ENCODE measurements at regions not wholly inside any gene's neighbourhood (a gene's known extent, or its start where the extent isn't known, plus 50 kb on each side); places are given as distances from the start of the nearest gene placed in this dataset.

GRCh38 chr2:177056481-177056929 lies 156.1 kb upstream of the HNRNPA3 start:
- peak; percentile 17 for DNase-seq (ENCODE audit: low read depth, low spot score)

- no peak for DNase-seq (ENCODE audit: low read depth, low spot score)
These were observed 153.8 kb upstream of the HNRNPA3 start for GRCh38 chr2:177058747-177059146.

GRCh38 chr2:177059293-177059692 lies 153.3 kb upstream of the HNRNPA3 start:
- no peak for DNase-seq (ENCODE audit: low read depth, low spot score)

- DNase-seq (ENCODE audit: low read depth, low spot score) = no peak
These were observed 149.3 kb upstream of the HNRNPA3 start for GRCh38 chr2:177063331-177063730.

GRCh38 chr2:177064422-177064821 lies 148.2 kb upstream of the HNRNPA3 start:
- no peak for DNase-seq (ENCODE audit: low read depth, low spot score)

GRCh38 chr2:177068967-177069366 lies 143.6 kb upstream of the HNRNPA3 start:
- DNase-seq (ENCODE audit: low read depth, low spot score) = no peak

- DNase-seq (ENCODE audit: low read depth, low spot score) = no peak
These were observed 140.5 kb upstream of the HNRNPA3 start for GRCh38 chr2:177072090-177072489.

- DNase-seq (ENCODE audit: low read depth, low spot score) = no peak
These were observed 139.0 kb upstream of the HNRNPA3 start for GRCh38 chr2:177073611-177074010.

GRCh38 chr2:177074099-177074710 lies 138.4 kb upstream of the HNRNPA3 start:
- DNase-seq (ENCODE audit: low read depth, low spot score) = no peak

GRCh38 chr2:177075254-177075653 lies 137.3 kb upstream of the HNRNPA3 start:
- no peak for DNase-seq (ENCODE audit: low read depth, low spot score)

GRCh38 chr2:177076636-177077179 lies 135.9 kb upstream of the HNRNPA3 start:
- DNase-seq (ENCODE audit: low read depth, low spot score) = no peak

- DNase-seq (ENCODE audit: low read depth, low spot score) = no peak
These were observed 134.8 kb upstream of the HNRNPA3 start for GRCh38 chr2:177077778-177078177.

- DNase-seq (ENCODE audit: low read depth, low spot score) = no peak
These were observed 134.2 kb upstream of the HNRNPA3 start for GRCh38 chr2:177078416-177078815.

GRCh38 chr2:177078855-177079254 lies 133.7 kb upstream of the HNRNPA3 start:
- DNase-seq (ENCODE audit: low read depth, low spot score) = no peak

GRCh38 chr2:177080746-177081284 lies 131.8 kb upstream of the HNRNPA3 start:
- DNase-seq (ENCODE audit: low read depth, low spot score) = no peak

- no peak for DNase-seq (ENCODE audit: low read depth, low spot score)
These were observed 128.0 kb upstream of the HNRNPA3 start for GRCh38 chr2:177084607-177085006.

- no peak for DNase-seq (ENCODE audit: low read depth, low spot score)
These were observed 124.1 kb upstream of the HNRNPA3 start for GRCh38 chr2:177088529-177088928.

GRCh38 chr2:177090967-177091366 lies 121.6 kb upstream of the HNRNPA3 start:
- no peak for DNase-seq (ENCODE audit: low read depth, low spot score)

- no peak for DNase-seq (ENCODE audit: low read depth, low spot score)
These were observed 119.2 kb upstream of the HNRNPA3 start for GRCh38 chr2:177093371-177093770.

GRCh38 chr2:177098001-177098613 lies 114.5 kb upstream of the HNRNPA3 start:
- DNase-seq (ENCODE audit: low read depth, low spot score) = no peak

- DNase-seq (ENCODE audit: low read depth, low spot score) = no peak
These were observed 110.7 kb upstream of the HNRNPA3 start for GRCh38 chr2:177101930-177102329.

- DNase-seq (ENCODE audit: low read depth, low spot score) = no peak
These were observed 106.4 kb upstream of the HNRNPA3 start for GRCh38 chr2:177106212-177106611.

GRCh38 chr2:177108890-177109289 lies 103.7 kb upstream of the HNRNPA3 start:
- no peak for DNase-seq (ENCODE audit: low read depth, low spot score)

All from iPS DF 19.7 (cell line).